ENCODE measurements at regions not wholly inside any gene's neighbourhood (a gene's known extent, or its start where the extent isn't known, plus 50 kb on each side); places are given as distances from the start of the nearest gene placed in this dataset.

DNA sequence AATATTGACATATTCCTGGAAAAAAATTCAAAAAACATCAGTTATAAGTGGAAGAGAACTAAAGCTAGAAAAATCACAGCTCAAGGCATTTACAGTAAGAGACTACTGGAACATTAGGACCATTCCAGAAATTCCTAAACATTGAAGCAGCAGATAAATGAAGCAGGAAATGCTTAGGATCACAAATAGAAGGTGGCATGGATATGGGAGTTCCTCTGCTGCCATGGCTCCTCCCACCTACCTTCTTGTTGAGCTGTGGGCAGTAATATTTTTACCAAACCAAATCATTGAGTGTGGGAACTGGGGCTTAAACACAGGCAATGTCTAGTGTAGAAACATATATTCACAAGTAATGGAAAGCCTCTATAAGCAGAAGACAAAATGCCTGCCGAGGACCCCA is 292.8 kb downstream of the ANKRD7 start:
- no peak for TF ChIP-seq CTCF (optimal IDR thresholded peaks at IDR 0.05 in 1 of 3, IDR thresholded peaks at IDR 0.05 in 1 of 3, conservative IDR thresholded peaks at IDR 0.05 in 1 of 3; ENCODE audit: extremely low read depth in 1 of 3, insufficient read depth in 2 of 3, low read length in 3 of 3)
- no peak for TF ChIP-seq EZH2 (IDR thresholded peaks at IDR 0.05; ENCODE audit: low read length)

Measured in keratinocyte (primary cell).